AG04450 (cell line): ENCODE measurements at regions not wholly inside any gene's neighbourhood (a gene's known extent, or its start where the extent isn't known, plus 50 kb on each side); places are given as distances from the start of the nearest gene placed in this dataset.

Experiments used
- CTCF ChIA-PET: fragments of 300-600, 350-600 bp; formaldehyde crosslinking; extraction: SDS; loops from one replicate; lab custom pipeline; 2022; ENCODE audit warnings: antibody characterized with exemption, inconsistent platforms; lab: Charles Lee
- POLR2A ChIA-PET: fragments of 350-600 bp; formaldehyde crosslinking; extraction: SDS; loops from one replicate; lab custom pipeline; 2021; ENCODE audit warnings: antibody characterized with exemption, inconsistent platforms; lab: Yijun Ruan, JAX
- DNase-seq: peaks from one replicate; pipeline ENCODE4 v3.0.0-alpha.2; 2011; ENCODE audit warnings: low read depth, low spot score
- H3K27ac ChIP-seq: one replicate; pipeline ENCODE4 v1.5.1; 2012; ENCODE audit warnings: low read depth, low read length, control low read depth
- H3K27me3 ChIP-seq: one replicate; pipeline ENCODE4 v1.6.0; 2012; ENCODE audit warnings: low read length; ENCODE audit not compliant: control insufficient read depth, insufficient read depth
- H3K4me3 ChIP-seq: 2 replicates; pipeline ENCODE4 v1.5.1; 2011; ENCODE audit warnings: mild to moderate bottlenecking, low read depth, low read length, control low read depth
- H3K9me3 ChIP-seq: 2 replicates; pipeline ENCODE4 v1.5.1; 2012; ENCODE audit warnings: low read length; ENCODE audit not compliant: control insufficient read depth, insufficient read depth
- CTCF ChIP-seq: IDR thresholded peaks from 2 replicates; pipeline ENCODE4 v1.5.1; 2011; ENCODE audit warnings: low read depth, low read length, control low read depth, inconsistent platforms

GRCh38 chr6:767755-768512 lies 75.0 kb upstream of the EXOC2 start:
- TF ChIP-seq CTCF = no peak
- Histone ChIP-seq H3K9me3 (no peaks in the 10 kb centered on the region), H3K27me3 (peaks cover 7% of the 10 kb centered on the region), H3K27ac (no peak overlapping the region), H3K4me3 (no peak overlapping the region)
- no peak for DNase-seq
- ChIA-PET CTCF (no interaction called here), POLR2A (no interaction called here)

GRCh38 chr6:766625-767024 lies 73.7 kb upstream of the EXOC2 start:
- no peaks in the 10 kb centered on the region for H3K9me3 ChIP-seq
- no peak for DNase-seq
- POLR2A ChIA-PET = interaction anchor here (0.5 kb wide), 1 partner anchor 319 kb away, joined by 3 read pairs; no protein-coding TSS in a partner anchor
- H3K27me3 ChIP-seq = peaks cover 7% of the 10 kb centered on the region
- no peak overlapping the region for H3K27ac ChIP-seq
- peak overlapping the region; percentile 33 for H3K4me3 ChIP-seq
- no peak for TF ChIP-seq CTCF
- CTCF ChIA-PET = interaction anchor here (1.3 kb wide), 1 partner anchor 45 kb away, joined by 5 read pairs; no protein-coding TSS in a partner anchor

GRCh38 chr6:761997-762396 lies 69.1 kb upstream of the EXOC2 start:
- no peak overlapping the region for H3K27ac ChIP-seq
- no peak overlapping the region for H3K4me3 ChIP-seq
- H3K9me3 ChIP-seq = no peaks in the 10 kb centered on the region; the same call in 1 of the 2 replicates
- H3K27me3 ChIP-seq = peaks cover 4% of the 10 kb centered on the region
- no peak for DNase-seq
- ChIA-PET POLR2A (no interaction called here), CTCF (interaction anchor here (2.1 kb wide), 1 partner anchor 40 kb away, joined by 8 read pairs; no protein-coding TSS in a partner anchor)
- TF ChIP-seq CTCF = no peak

GRCh38 chr6:760982-761955 lies 68.3 kb upstream of the EXOC2 start:
- Histone ChIP-seq H3K27me3 (peaks cover 4% of the 10 kb centered on the region), H3K9me3 (no peaks in the 10 kb centered on the region; the same call in 1 of the 2 replicates), H3K27ac (no peak overlapping the region), H3K4me3 (no peak overlapping the region)
- no peak for DNase-seq
- POLR2A ChIA-PET = no interaction called here
- no peak for TF ChIP-seq CTCF
- CTCF ChIA-PET = interaction anchor here (2.1 kb wide), 1 partner anchor 39 kb away, joined by 8 read pairs; no protein-coding TSS in a partner anchor
